ENCODE measurements at regions not wholly inside any gene's neighbourhood (a gene's known extent, or its start where the extent isn't known, plus 50 kb on each side); places are given as distances from the start of the nearest gene placed in this dataset.

- no peak for TF ChIP-seq SIN3A (IDR thresholded peaks at IDR 0.05; ENCODE audit: borderline replicate concordance, insufficient read depth, low read depth, low read length)
- TF ChIP-seq, protein P1, sequence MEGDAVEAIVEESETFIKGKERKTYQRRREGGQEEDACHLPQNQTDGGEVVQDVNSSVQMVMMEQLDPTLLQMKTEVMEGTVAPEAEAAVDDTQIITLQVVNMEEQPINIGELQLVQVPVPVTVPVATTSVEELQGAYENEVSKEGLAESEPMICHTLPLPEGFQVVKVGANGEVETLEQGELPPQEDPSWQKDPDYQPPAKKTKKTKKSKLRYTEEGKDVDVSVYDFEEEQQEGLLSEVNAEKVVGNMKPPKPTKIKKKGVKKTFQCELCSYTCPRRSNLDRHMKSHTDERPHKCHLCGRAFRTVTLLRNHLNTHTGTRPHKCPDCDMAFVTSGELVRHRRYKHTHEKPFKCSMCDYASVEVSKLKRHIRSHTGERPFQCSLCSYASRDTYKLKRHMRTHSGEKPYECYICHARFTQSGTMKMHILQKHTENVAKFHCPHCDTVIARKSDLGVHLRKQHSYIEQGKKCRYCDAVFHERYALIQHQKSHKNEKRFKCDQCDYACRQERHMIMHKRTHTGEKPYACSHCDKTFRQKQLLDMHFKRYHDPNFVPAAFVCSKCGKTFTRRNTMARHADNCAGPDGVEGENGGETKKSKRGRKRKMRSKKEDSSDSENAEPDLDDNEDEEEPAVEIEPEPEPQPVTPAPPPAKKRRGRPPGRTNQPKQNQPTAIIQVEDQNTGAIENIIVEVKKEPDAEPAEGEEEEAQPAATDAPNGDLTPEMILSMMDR (IDR thresholded peaks at IDR 0.05) = no peak
- TF ChIP-seq, protein P2, sequence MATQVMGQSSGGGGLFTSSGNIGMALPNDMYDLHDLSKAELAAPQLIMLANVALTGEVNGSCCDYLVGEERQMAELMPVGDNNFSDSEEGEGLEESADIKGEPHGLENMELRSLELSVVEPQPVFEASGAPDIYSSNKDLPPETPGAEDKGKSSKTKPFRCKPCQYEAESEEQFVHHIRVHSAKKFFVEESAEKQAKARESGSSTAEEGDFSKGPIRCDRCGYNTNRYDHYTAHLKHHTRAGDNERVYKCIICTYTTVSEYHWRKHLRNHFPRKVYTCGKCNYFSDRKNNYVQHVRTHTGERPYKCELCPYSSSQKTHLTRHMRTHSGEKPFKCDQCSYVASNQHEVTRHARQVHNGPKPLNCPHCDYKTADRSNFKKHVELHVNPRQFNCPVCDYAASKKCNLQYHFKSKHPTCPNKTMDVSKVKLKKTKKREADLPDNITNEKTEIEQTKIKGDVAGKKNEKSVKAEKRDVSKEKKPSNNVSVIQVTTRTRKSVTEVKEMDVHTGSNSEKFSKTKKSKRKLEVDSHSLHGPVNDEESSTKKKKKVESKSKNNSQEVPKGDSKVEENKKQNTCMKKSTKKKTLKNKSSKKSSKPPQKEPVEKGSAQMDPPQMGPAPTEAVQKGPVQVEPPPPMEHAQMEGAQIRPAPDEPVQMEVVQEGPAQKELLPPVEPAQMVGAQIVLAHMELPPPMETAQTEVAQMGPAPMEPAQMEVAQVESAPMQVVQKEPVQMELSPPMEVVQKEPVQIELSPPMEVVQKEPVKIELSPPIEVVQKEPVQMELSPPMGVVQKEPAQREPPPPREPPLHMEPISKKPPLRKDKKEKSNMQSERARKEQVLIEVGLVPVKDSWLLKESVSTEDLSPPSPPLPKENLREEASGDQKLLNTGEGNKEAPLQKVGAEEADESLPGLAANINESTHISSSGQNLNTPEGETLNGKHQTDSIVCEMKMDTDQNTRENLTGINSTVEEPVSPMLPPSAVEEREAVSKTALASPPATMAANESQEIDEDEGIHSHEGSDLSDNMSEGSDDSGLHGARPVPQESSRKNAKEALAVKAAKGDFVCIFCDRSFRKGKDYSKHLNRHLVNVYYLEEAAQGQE (IDR thresholded peaks at IDR 0.05; ENCODE audit: insufficient read depth in 1 of 2, low read depth in 2 of 2, low read length in 1 of 2) = no peak
- TF ChIP-seq POLR2AphosphoS5 (IDR thresholded peaks at IDR 0.05; ENCODE audit: low read depth, low read length) = no peak
Measured at GRCh38 chr7:137097111-137097510, 228.7 kb downstream of the CHRM2 start.

All from Panc1 (cell line).